HEK293 (cell line): ENCODE measurements at regions not wholly inside any gene's neighbourhood (a gene's known extent, or its start where the extent isn't known, plus 50 kb on each side); places are given as distances from the start of the nearest gene placed in this dataset.

Source experiments
- CTCF ChIA-PET: fragments of 350-600 bp; formaldehyde crosslinking; extraction: SDS; loops from one replicate; lab custom pipeline; 2021; ENCODE audit warnings: antibody characterized with exemption; lab: Yijun Ruan, JAX
- POLR2A ChIA-PET: fragments of 300-600 bp; formaldehyde crosslinking; extraction: SDS; loops from one replicate; lab custom pipeline; 2020; ENCODE audit warnings: antibody characterized with exemption, inconsistent platforms; lab: Yijun Ruan, JAX
- H3K27ac ChIP-seq: fragments of 200-500 bp; sonication (Bioruptor generic); 2 replicates; pipeline ENCODE4 v1.5.1; 2014; ENCODE audit warnings: low read depth, low read length, control low read depth, inconsistent platforms; ENCODE audit errors: extremely low read depth
- H3K36me3 ChIP-seq, 2 experiments: fragments of 200-500 bp in 1 of 2; sonication (Bioruptor generic) in 1 of 2; 1 replicate in 1 of 2; 2 replicates in 1 of 2; pipeline ENCODE4 v1.5.1; 2014 to 2017; ENCODE audit warnings: inconsistent platforms in 2 of 2, low read length in 2 of 2; ENCODE audit not compliant: control insufficient read depth in 2 of 2, insufficient read depth in 1 of 2
- H3K4me1 ChIP-seq: fragments of 200-500 bp; sonication (Bioruptor generic); 2 replicates; pipeline ENCODE4 v1.5.1; 2014; ENCODE audit warnings: mild to moderate bottlenecking, low read length, inconsistent platforms; ENCODE audit not compliant: control insufficient read depth, insufficient read depth
- H3K4me3 ChIP-seq: 2 replicates; pipeline ENCODE4 v1.5.1; 2011; ENCODE audit warnings: low read depth, mild to moderate bottlenecking, control low read depth, low read length, moderate library complexity
- H3K9me3 ChIP-seq: fragments of 200-500 bp; sonication (Bioruptor generic); 2 replicates; pipeline ENCODE4 v1.5.1; 2014; ENCODE audit warnings: low read depth, low read length, inconsistent platforms; ENCODE audit not compliant: control insufficient read depth, insufficient read depth
- BCL11A ChIP-seq: fragments of 450-650 bp; formaldehyde crosslinking; IDR thresholded peaks from 2 replicates; pipeline ENCODE4 v1.5.1; 2016; ENCODE audit warnings: low read depth, missing biosample characterization, missing genetic modification characterization
- KLF16 ChIP-seq: fragments of 450-650 bp; formaldehyde crosslinking; IDR thresholded peaks from 2 replicates; pipeline ENCODE4 v1.5.1; 2017; ENCODE audit warnings: missing biosample characterization, missing genetic modification characterization
- MYNN ChIP-seq: fragments of 450-650 bp; formaldehyde crosslinking; IDR thresholded peaks from 2 replicates; pipeline ENCODE4 v1.5.1; 2016; ENCODE audit warnings: missing biosample characterization, missing genetic modification characterization, borderline replicate concordance
- TCF7L2 ChIP-seq: IDR thresholded peaks from 2 replicates; pipeline ENCODE4 v1.6.1; 2011; ENCODE audit warnings: low read depth, mild to moderate bottlenecking, inconsistent platforms, low read length, moderate library complexity, borderline replicate concordance
- ZBTB20 ChIP-seq: fragments of 450-650 bp; formaldehyde crosslinking; IDR thresholded peaks from 2 replicates; pipeline ENCODE4 v1.5.1; 2016; ENCODE audit warnings: missing biosample characterization, missing genetic modification characterization
- ZBTB6 ChIP-seq: fragments of 450-650 bp; formaldehyde crosslinking; IDR thresholded peaks from 2 replicates; pipeline ENCODE4 v1.5.1; 2017; ENCODE audit warnings: missing biosample characterization, missing genetic modification characterization
- ZFP3 ChIP-seq: fragments of 450-650 bp; formaldehyde crosslinking; IDR thresholded peaks from 2 replicates; pipeline ENCODE4 v1.5.1; 2016; ENCODE audit warnings: low read depth, missing biosample characterization, missing genetic modification characterization
- ZNF138 ChIP-seq: fragments of 450-650 bp; formaldehyde crosslinking; IDR thresholded peaks from 2 replicates; pipeline ENCODE4 v1.5.1; 2016; ENCODE audit warnings: missing biosample characterization, missing genetic modification characterization, borderline replicate concordance
- ZNF16 ChIP-seq: fragments of 450-650 bp; formaldehyde crosslinking; IDR thresholded peaks from 2 replicates; pipeline ENCODE4 v1.5.1; 2016; ENCODE audit warnings: low read depth, missing biosample characterization, missing genetic modification characterization
- ZNF174 ChIP-seq: fragments of 450-650 bp; formaldehyde crosslinking; IDR thresholded peaks from 2 replicates; pipeline ENCODE4 v1.5.0; 2017; ENCODE audit warnings: missing biosample characterization, mild to moderate bottlenecking, missing genetic modification characterization
- ZNF175 ChIP-seq: fragments of 450-650 bp; formaldehyde crosslinking; IDR thresholded peaks from 2 replicates; pipeline ENCODE4 v1.5.1; 2016; ENCODE audit warnings: missing biosample characterization, missing genetic modification characterization
- ZNF18 ChIP-seq: fragments of 450-650 bp; formaldehyde crosslinking; IDR thresholded peaks from 2 replicates; pipeline ENCODE4 v1.5.1; 2016; ENCODE audit warnings: missing biosample characterization, missing genetic modification characterization
- ZNF426 ChIP-seq: fragments of 450-650 bp; formaldehyde crosslinking; IDR thresholded peaks from 2 replicates; pipeline ENCODE4 v1.5.1; 2017; ENCODE audit warnings: missing biosample characterization, missing genetic modification characterization, mild to moderate bottlenecking, inconsistent platforms, moderate library complexity
- ZNF473 ChIP-seq: fragments of 450-650 bp; formaldehyde crosslinking; IDR thresholded peaks from 2 replicates; pipeline ENCODE4 v1.5.1; 2017; ENCODE audit warnings: missing biosample characterization, missing genetic modification characterization
- ZNF530 ChIP-seq: fragments of 450-650 bp; formaldehyde crosslinking; IDR thresholded peaks from 2 replicates; pipeline ENCODE4 v1.5.1; 2016; ENCODE audit warnings: low read depth, missing biosample characterization, missing genetic modification characterization
- ZNF548 ChIP-seq: fragments of 450-650 bp; formaldehyde crosslinking; IDR thresholded peaks from 2 replicates; pipeline ENCODE4 v1.5.1; 2016; ENCODE audit warnings: missing biosample characterization, missing genetic modification characterization
- ZNF571 ChIP-seq: fragments of 450-650 bp; formaldehyde crosslinking; IDR thresholded peaks from 2 replicates; pipeline ENCODE4 v1.5.0; 2017; ENCODE audit warnings: missing biosample characterization, missing genetic modification characterization
- ZNF600 ChIP-seq: fragments of 450-650 bp; formaldehyde crosslinking; IDR thresholded peaks from 2 replicates; pipeline ENCODE4 v1.5.1; 2016; ENCODE audit warnings: missing biosample characterization, missing genetic modification characterization
- ZNF747 ChIP-seq: fragments of 450-650 bp; formaldehyde crosslinking; IDR thresholded peaks from 2 replicates; pipeline ENCODE4 v1.5.1; 2016; ENCODE audit warnings: missing biosample characterization, missing genetic modification characterization
- ZNF837 ChIP-seq: fragments of 450-650 bp; formaldehyde crosslinking; IDR thresholded peaks from 2 replicates; pipeline ENCODE4 v1.5.1; 2016; ENCODE audit warnings: missing biosample characterization, missing genetic modification characterization
- ZSCAN23 ChIP-seq: fragments of 450-650 bp; formaldehyde crosslinking; IDR thresholded peaks from 2 replicates; pipeline ENCODE4 v1.5.1; 2016; ENCODE audit warnings: missing biosample characterization, missing genetic modification characterization
- TF ChIP-seq, protein P1 (sequence below): fragments of 450-650 bp; formaldehyde crosslinking; optimal IDR thresholded peaks from 2 replicates; pipeline ENCODE3; 2016; ENCODE audit warnings: missing biosample characterization, mild to moderate bottlenecking, missing genetic modification characterization
- TF ChIP-seq, protein P2 (sequence below): fragments of 450-650 bp; formaldehyde crosslinking; IDR thresholded peaks from 2 replicates; pipeline ENCODE4 v1.5.0; 2017; ENCODE audit warnings: missing biosample characterization, missing genetic modification characterization, borderline replicate concordance

DNA sequence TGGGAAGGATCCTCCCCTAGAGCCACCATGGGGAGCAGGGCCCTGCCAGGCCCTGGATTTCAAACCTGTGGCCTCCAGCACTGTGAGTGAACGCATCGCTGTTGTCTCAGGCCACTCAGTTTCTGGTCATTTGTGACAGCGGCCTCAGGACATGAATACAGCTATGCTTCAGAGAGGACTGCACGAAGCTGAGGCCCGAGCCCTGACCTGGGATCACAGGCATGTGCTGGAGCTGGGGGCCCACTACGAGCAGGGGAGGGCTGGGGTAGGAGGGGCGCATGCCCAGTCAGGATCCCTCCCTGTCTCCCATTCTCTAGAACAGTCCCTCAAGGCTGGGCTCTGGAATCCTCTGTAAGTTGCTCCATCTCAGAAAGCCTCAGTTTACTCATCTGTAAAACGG, 242.1 kb downstream of the CTTN start (continued):
- TF ChIP-seq, protein P1, sequence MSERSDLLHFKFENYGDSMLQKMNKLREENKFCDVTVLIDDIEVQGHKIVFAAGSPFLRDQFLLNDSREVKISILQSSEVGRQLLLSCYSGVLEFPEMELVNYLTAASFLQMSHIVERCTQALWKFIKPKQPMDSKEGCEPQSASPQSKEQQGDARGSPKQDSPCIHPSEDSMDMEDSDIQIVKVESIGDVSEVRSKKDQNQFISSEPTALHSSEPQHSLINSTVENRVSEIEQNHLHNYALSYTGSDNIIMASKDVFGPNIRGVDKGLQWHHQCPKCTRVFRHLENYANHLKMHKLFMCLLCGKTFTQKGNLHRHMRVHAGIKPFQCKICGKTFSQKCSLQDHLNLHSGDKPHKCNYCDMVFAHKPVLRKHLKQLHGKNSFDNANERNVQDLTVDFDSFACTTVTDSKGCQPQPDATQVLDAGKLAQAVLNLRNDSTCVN (tag by site-specific recombination): no peak
- TF ChIP-seq ZNF174 (no peak), BCL11A (tag by site-specific recombination) (no peak), ZNF175 (tag by site-specific recombination) (no peak), ZNF473 (no peak)

DNA sequence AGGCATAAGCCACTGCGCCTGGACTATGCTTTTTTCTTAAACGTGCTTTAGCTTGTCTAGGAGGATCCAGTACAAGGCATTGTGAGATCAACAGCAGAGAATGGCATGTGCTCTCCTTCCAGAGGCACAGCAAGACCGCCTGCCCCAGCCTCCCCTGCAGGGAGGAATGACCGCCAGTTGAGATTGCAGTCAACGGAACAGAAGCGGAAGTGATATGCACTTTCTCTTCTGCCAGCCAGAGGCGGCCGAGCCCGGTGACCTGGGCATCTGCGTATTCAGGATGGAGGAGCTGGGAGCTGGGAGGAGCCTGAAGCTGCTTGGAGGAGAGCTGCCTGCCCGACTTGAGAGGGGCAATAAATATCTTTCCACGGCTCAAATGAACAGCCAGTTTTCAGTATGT, 243.0 kb downstream of the CTTN start:
- no peak overlapping the region for H3K27ac ChIP-seq
- H3K9me3 ChIP-seq: no peaks in the 10 kb centered on the region
- no peak overlapping the region for H3K4me3 ChIP-seq
- POLR2A ChIA-PET: no interaction called here
- no peaks in the 10 kb centered on the region for H3K4me1 ChIP-seq
- no peaks in the 10 kb centered on the region for H3K36me3 ChIP-seq
- TF ChIP-seq TCF7L2: no peak
- no peak for TF ChIP-seq ZNF18 (tag by site-specific recombination)
- TF ChIP-seq ZNF426: no peak
- TF ChIP-seq ZNF600 (tag by site-specific recombination): no peak
- no peak for TF ChIP-seq ZNF548
- TF ChIP-seq ZSCAN23: no peak
- no peak for TF ChIP-seq ZNF138 (tag by site-specific recombination)
- no peak for TF ChIP-seq ZFP3
- TF ChIP-seq, all 188 proteins: peak for 0
- CTCF ChIA-PET: no interaction called here

DNA sequence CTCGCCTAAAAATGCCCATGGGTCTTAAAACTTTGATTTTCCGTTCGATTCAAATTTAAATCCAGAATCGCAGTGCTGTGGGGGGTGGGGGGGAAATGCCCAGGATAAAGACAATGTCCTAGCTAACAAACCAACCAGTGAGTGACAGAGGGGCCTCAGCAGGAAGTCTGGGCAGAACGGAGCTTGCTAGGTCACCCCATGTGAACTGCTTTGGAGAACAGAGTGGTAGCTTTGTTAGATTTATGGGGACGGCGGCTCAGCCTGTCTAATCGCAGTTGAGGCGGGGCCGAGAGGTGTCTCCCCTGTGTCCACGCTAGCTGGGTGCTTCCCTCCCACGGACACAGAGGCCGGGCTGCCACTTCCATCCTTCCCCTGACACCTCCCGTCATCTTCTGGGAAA, 243.9 kb downstream of the CTTN start:
- H3K4me3 ChIP-seq: no peak overlapping the region
- no peak overlapping the region for H3K27ac ChIP-seq
- no peaks in the 10 kb centered on the region for H3K36me3 ChIP-seq
- H3K9me3 ChIP-seq: no peaks in the 10 kb centered on the region
- ChIA-PET CTCF (interaction anchor here (0.6 kb wide), 4 partner anchors 19 to 442 kb away, joined by 3 to 4 read pairs (median 3); no protein-coding TSS in a partner anchor), POLR2A (no interaction called here)
- no peaks in the 10 kb centered on the region for H3K4me1 ChIP-seq
- TF ChIP-seq, protein P2, sequence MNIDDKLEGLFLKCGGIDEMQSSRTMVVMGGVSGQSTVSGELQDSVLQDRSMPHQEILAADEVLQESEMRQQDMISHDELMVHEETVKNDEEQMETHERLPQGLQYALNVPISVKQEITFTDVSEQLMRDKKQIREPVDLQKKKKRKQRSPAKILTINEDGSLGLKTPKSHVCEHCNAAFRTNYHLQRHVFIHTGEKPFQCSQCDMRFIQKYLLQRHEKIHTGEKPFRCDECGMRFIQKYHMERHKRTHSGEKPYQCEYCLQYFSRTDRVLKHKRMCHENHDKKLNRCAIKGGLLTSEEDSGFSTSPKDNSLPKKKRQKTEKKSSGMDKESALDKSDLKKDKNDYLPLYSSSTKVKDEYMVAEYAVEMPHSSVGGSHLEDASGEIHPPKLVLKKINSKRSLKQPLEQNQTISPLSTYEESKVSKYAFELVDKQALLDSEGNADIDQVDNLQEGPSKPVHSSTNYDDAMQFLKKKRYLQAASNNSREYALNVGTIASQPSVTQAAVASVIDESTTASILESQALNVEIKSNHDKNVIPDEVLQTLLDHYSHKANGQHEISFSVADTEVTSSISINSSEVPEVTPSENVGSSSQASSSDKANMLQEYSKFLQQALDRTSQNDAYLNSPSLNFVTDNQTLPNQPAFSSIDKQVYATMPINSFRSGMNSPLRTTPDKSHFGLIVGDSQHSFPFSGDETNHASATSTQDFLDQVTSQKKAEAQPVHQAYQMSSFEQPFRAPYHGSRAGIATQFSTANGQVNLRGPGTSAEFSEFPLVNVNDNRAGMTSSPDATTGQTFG (tag by site-specific recombination): no peak
- TF ChIP-seq ZNF571 (tag by site-specific recombination) (no peak), KLF16 (no peak), ZNF837 (no peak), ZNF747 (tag by site-specific recombination) (no peak), ZNF530 (tag by site-specific recombination) (no peak), ZBTB6 (no peak), ZNF16 (tag by site-specific recombination) (no peak), MYNN (tag by site-specific recombination) (no peak), ZBTB20 (tag by site-specific recombination) (no peak)
